Activated B cell treated with CpG ODN at 0.5 μM for 24 hours (primary cell): ENCODE measurements at regions not wholly inside any gene's neighbourhood (a gene's known extent, or its start where the extent isn't known, plus 50 kb on each side); places are given as distances from the start of the nearest gene placed in this dataset.

ENCODE experiments used
- ATAC-seq: fragments of 200-7000 bp; cut with Tn5 transposase; one replicate; pipeline ENCODE4 v1.10.0; 2021; ENCODE audit warnings: low read depth, mild to moderate bottlenecking, moderate library complexity
- CTCF ChIA-PET: fragments of 350-600 bp; sonication (Branson Sonifier 250); formaldehyde crosslinking; loops from one replicate; lab custom pipeline; 2021; ENCODE audit warnings: antibody characterized with exemption; lab: Charles Lee
- POLR2A ChIA-PET: fragments of 350-600 bp; sonication (Branson Sonifier 250); formaldehyde crosslinking; loops from one replicate; lab custom pipeline; 2021; ENCODE audit warnings: antibody characterized with exemption; lab: Charles Lee
- DNase-seq: peaks from one replicate; pipeline ENCODE4 v3.0.0; 2022
- H3K27ac Mint-ChIP-seq: one replicate; pipeline ENCODE4 v1.8.0; 2020; ENCODE audit warnings: mixed read lengths
- H3K27me3 Mint-ChIP-seq: one replicate; pipeline ENCODE4 v1.8.0; 2021; ENCODE audit warnings: mixed read lengths
- H3K36me3 Mint-ChIP-seq: one replicate; pipeline ENCODE4 v1.8.0; 2021; ENCODE audit warnings: low read depth, mixed read lengths
- H3K4me1 Mint-ChIP-seq: one replicate; pipeline ENCODE4 v1.8.0; 2021; ENCODE audit warnings: mixed read lengths
- H3K4me3 Mint-ChIP-seq: one replicate; pipeline ENCODE4 v1.8.0; 2020; ENCODE audit warnings: mild to moderate bottlenecking, mixed read lengths
- H3K9me3 Mint-ChIP-seq: one replicate; pipeline ENCODE4 v1.8.0; 2020; ENCODE audit warnings: mixed read lengths
- intact Hi-C: fragments of 100-400 bp; cut with micrococcal nuclease; formaldehyde crosslinking; loops from one replicate; pipeline ENCODE4 v1.15.1; 2024
- TF ChIP-seq, protein P1 (sequence below): fragments of 200-600 bp; IDR thresholded peaks from one replicate; pipeline ENCODE4 v1.8.0; 2022; ENCODE audit warnings: antibody characterized with exemption, mild to moderate bottlenecking

DNA sequence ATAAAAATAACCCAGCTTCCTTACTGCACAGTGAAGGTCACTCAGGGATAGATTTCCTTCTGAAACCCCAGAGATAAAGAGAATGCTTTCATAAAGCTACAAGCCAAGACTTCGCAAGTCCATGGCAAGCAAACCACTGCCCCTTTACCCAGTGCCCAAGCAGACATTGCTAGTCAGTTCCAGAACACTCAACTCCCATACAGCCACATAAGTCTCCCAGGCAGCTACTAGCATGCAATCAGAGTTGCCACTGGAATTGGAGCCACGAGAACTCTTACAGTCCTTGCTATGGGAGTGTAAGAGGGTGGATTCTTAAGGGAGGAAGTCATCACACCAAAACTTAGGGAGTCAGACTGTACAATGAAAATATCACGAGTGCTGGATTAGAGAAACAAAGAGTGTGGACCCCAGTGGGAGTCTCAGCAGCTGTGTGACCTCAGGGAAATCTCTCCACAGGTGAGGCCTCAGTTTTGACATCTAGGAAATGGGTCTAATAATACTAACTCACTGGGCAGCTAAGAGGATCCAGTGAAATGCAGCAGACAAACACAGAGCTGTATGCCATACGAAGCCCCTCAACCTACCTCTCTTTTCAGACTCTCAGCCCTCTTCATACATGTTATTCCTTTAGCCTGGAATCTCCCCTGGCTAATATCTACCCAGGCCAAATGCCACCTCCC, 526.6 kb downstream of the MN1 start:
- intact Hi-C loops, result no loop called here
- no peaks in the 10 kb centered on the region for H3K36me3 Mint-ChIP-seq
- no peaks in the 10 kb centered on the region for H3K4me1 Mint-ChIP-seq
- DNase-seq (no peak), ATAC-seq (no peak)
- H3K27ac Mint-ChIP-seq, result no peak overlapping the region
- CTCF ChIA-PET, result no interaction called here
- TF ChIP-seq, protein P1, sequence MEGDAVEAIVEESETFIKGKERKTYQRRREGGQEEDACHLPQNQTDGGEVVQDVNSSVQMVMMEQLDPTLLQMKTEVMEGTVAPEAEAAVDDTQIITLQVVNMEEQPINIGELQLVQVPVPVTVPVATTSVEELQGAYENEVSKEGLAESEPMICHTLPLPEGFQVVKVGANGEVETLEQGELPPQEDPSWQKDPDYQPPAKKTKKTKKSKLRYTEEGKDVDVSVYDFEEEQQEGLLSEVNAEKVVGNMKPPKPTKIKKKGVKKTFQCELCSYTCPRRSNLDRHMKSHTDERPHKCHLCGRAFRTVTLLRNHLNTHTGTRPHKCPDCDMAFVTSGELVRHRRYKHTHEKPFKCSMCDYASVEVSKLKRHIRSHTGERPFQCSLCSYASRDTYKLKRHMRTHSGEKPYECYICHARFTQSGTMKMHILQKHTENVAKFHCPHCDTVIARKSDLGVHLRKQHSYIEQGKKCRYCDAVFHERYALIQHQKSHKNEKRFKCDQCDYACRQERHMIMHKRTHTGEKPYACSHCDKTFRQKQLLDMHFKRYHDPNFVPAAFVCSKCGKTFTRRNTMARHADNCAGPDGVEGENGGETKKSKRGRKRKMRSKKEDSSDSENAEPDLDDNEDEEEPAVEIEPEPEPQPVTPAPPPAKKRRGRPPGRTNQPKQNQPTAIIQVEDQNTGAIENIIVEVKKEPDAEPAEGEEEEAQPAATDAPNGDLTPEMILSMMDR, result no peak
- no peak overlapping the region for H3K4me3 Mint-ChIP-seq
- POLR2A ChIA-PET, result no interaction called here
- H3K9me3 Mint-ChIP-seq, result peaks cover 3% of the 10 kb centered on the region
- peaks cover 5% of the 10 kb centered on the region for H3K27me3 Mint-ChIP-seq

GRCh38 chr22:27278946-27279345, 522.6 kb downstream of the MN1 start:
- intact Hi-C loops, result no loop called here
- Mint-ChIP-seq H3K27me3 (no peaks in the 10 kb centered on the region), H3K9me3 (peaks cover 12% of the 10 kb centered on the region), H3K27ac (no peak overlapping the region), H3K4me1 (no peaks in the 10 kb centered on the region), H3K4me3 (no peak overlapping the region), H3K36me3 (no peaks in the 10 kb centered on the region)
- CTCF ChIA-PET, result no interaction called here
- POLR2A ChIA-PET, result no interaction called here
- no peak for ATAC-seq
- TF ChIP-seq, protein P1, result no peak
- no peak for DNase-seq

GRCh38 chr22:27283240-27283639, 518.3 kb downstream of the MN1 start:
- no peak for ATAC-seq
- H3K9me3 Mint-ChIP-seq, result peaks cover 9% of the 10 kb centered on the region
- no peak for DNase-seq
- no peaks in the 10 kb centered on the region for H3K4me1 Mint-ChIP-seq
- no peak overlapping the region for H3K27ac Mint-ChIP-seq
- H3K4me3 Mint-ChIP-seq, result no peak overlapping the region
- TF ChIP-seq, protein P1, result no peak
- intact Hi-C loops, result no loop called here
- ChIA-PET POLR2A (no interaction called here), CTCF (no interaction called here)
- no peaks in the 10 kb centered on the region for H3K36me3 Mint-ChIP-seq
- no peaks in the 10 kb centered on the region for H3K27me3 Mint-ChIP-seq

- CTCF ChIA-PET, result no interaction called here
- TF ChIP-seq, protein P1, result no peak
- H3K9me3 Mint-ChIP-seq, result peaks cover 9% of the 10 kb centered on the region
- H3K4me3 Mint-ChIP-seq, result no peak overlapping the region
- POLR2A ChIA-PET, result no interaction called here
- no peak overlapping the region for H3K27ac Mint-ChIP-seq
- intact Hi-C loops, result no loop called here
- H3K4me1 Mint-ChIP-seq, result no peaks in the 10 kb centered on the region
- H3K27me3 Mint-ChIP-seq, result no peaks in the 10 kb centered on the region
- ATAC-seq (no peak), DNase-seq (no peak)
- no peaks in the 10 kb centered on the region for H3K36me3 Mint-ChIP-seq
Measured at GRCh38 chr22:27283714-27284113, 517.8 kb downstream of the MN1 start.

DNA sequence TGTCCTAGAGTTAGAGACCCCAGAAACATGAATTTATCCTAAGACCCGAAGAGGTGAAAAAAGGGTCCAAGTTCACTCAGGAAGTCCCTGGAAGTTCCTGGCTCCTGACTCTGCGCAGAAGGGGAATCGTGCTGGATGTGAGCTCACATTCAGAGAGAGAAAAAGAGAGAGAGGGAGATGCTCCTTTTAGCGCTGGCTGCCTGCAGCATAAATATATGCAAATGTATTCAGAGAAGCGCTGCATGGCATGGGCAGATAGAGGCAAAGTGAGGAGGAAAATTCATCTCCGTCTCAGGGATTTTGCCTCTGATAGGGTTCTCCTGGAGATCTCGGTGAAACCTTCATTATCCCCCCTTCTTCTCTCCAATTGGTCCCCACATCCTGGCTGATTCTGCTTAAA, 517.2 kb downstream of the MN1 start:
- CTCF ChIA-PET, result no interaction called here
- intact Hi-C loops, result no loop called here
- Mint-ChIP-seq H3K4me3 (no peak overlapping the region), H3K4me1 (no peaks in the 10 kb centered on the region), H3K36me3 (no peaks in the 10 kb centered on the region), H3K27me3 (no peaks in the 10 kb centered on the region), H3K27ac (no peak overlapping the region), H3K9me3 (peaks cover 9% of the 10 kb centered on the region)
- POLR2A ChIA-PET, result no interaction called here
- TF ChIP-seq, protein P1, result no peak
- ATAC-seq, result no peak
- no peak for DNase-seq
